ENCODE measurements at regions not wholly inside any gene's neighbourhood (a gene's known extent, or its start where the extent isn't known, plus 50 kb on each side); places are given as distances from the start of the nearest gene placed in this dataset.
"Not testable (repeated sequence)": the region's sequence is repeated elsewhere in the genome, so short reads cannot be mapped to it uniquely, and the experiment has no call there.

GRCh38 chr15:77865701-77866100 lies 211.8 kb downstream of the TBC1D2B start:
- Histone ChIP-seq H3K27me3 (replicated peaks in 1 of 2; ENCODE audit: control insufficient read depth in 2 of 2, extremely low read depth in 1 of 2, insufficient read depth in 2 of 2, low read length in 1 of 2) (peaks cover 0 to 24% of the 10 kb centered on the region in 2 experiments), H3K9me3 (no peaks in the 10 kb centered on the region), H3K4me3 (ENCODE audit: control insufficient read depth in 1 of 2, extremely low read depth in 1 of 2, low read length in 1 of 2) (no peak overlapping the region), H3K36me3 (ENCODE audit: control insufficient read depth in 2 of 2, extremely low read depth in 1 of 2, insufficient read depth in 1 of 2, low read length in 1 of 2) (no peaks in the 10 kb centered on the region), H3K4me1 (ENCODE audit: control insufficient read depth in 1 of 2, extremely low read depth in 1 of 2, insufficient read depth in 2 of 2, low read length in 2 of 2) (peaks cover 0 to 4% of the 10 kb centered on the region in 2 experiments), H3K27ac (ENCODE audit: low read length) (no peak overlapping the region)
- WGBS (ENCODE audit: insufficient coverage) = 70% methylated on average over 2 of the region's 7 CpGs
- POLR2A ChIA-PET = no interaction called here
- H3K36me3 Mint-ChIP-seq = no peaks in the 10 kb centered on the region
- H3K27me3 Mint-ChIP-seq = no peaks in the 10 kb centered on the region
- no peaks in the 10 kb centered on the region for H3K9me3 Mint-ChIP-seq
- no peak overlapping the region for H3K27ac Mint-ChIP-seq
- H3K4me3 Mint-ChIP-seq = no peak overlapping the region
- ATAC-seq (replicated peaks in 1 of 4) = no peak
- CTCF ChIA-PET = no interaction called here
- no peak for DNase-seq
- no peaks in the 10 kb centered on the region for H3K4me1 Mint-ChIP-seq

DNA sequence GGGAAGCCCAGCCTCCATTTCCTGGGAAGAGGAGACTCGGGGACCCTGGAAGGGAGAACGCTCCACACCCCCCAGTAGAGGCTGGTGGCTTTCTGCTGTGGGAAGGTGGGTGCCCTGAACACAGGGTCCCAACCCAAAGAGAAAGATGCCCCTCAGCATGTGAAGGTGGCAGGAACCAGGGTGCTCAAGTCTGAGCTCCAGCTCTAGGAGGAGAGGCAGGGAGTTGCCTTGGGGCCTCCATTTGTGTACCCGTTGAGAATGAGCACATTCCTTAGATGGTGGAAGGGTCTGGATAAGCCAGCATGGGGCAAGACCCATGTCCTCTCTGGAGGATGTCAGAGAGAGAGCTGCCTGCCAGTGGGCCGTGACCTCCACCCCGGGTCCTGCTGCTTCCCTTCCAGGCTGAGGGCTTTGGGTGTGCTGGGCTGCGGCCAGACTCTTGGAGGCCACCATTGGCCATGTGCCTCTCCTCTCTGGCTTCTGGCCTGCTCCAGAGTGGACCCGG lies 212.4 kb downstream of the TBC1D2B start:
- Histone ChIP-seq H3K36me3 (ENCODE audit: control insufficient read depth in 2 of 2, extremely low read depth in 1 of 2, insufficient read depth in 1 of 2, low read length in 1 of 2) (no peaks in the 10 kb centered on the region), H3K9me3 (no peaks in the 10 kb centered on the region), H3K4me3 (ENCODE audit: control insufficient read depth in 1 of 2, extremely low read depth in 1 of 2, low read length in 1 of 2) (no peak overlapping the region), H3K27ac (ENCODE audit: low read length) (no peak overlapping the region), H3K4me1 (ENCODE audit: control insufficient read depth in 1 of 2, extremely low read depth in 1 of 2, insufficient read depth in 2 of 2, low read length in 2 of 2) (no peaks in the 10 kb centered on the region), H3K27me3 (replicated peaks in 1 of 2; ENCODE audit: control insufficient read depth in 2 of 2, extremely low read depth in 1 of 2, insufficient read depth in 2 of 2, low read length in 1 of 2) (peaks cover 0 to 18% of the 10 kb centered on the region in 2 experiments)
- 89% methylated on average over 1 of the region's 7 CpGs for WGBS (ENCODE audit: insufficient coverage)
- Mint-ChIP-seq H3K4me3 (no peak overlapping the region), H3K27me3 (no peaks in the 10 kb centered on the region), H3K27ac (no peak overlapping the region), H3K9me3 (no peaks in the 10 kb centered on the region), H3K4me1 (no peaks in the 10 kb centered on the region), H3K36me3 (no peaks in the 10 kb centered on the region)
- DNase-seq (no peak), ATAC-seq (replicated peaks in 1 of 4) (no peak)
- CTCF ChIA-PET = no interaction called here
- POLR2A ChIA-PET = no interaction called here

DNA sequence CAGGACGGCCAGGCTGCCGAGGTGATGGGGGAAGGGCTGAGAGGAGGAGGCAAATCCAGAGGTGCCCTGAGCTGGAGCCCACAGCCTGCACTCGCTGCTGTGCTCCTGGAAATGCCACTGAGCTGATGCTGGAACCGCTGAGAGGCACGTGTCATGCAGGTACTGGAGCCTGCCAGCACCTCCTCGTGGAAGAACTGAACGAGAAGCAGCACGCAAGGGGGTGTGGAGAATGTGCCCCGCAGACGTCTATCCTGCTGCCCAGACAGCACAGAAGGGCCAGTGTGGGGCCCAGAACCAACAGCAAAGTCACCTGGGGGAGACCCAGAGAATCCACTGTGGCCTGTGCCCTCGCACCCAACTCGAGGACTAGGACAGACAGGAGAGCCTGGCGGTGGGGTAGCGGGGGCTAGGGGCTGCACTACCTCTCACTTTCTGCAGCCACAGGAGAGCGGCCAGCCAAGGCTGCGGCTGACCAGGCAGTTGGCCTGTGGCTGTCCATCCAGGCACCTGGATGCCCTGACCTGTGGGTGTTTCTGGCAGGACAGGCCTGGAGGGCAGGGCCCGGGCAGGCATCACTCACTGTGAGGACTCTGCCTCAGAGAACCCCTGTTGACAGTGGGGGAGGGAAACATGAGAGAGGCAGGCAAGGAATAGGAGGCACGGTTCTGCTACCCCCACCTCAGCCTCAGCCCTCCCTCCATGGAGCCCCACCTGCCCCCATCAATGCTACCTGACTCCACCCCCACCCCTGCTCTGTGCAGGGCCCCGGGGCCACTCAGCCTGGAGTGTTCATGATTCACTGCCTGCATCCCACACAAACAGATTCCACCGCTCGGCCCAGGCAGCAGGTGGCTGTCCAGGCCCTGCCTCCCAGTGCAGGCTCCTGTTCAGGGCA lies 213.1 kb downstream of the TBC1D2B start:
- Mint-ChIP-seq H3K36me3 (no peaks in the 10 kb centered on the region), H3K27me3 (no peaks in the 10 kb centered on the region), H3K27ac (no peak overlapping the region), H3K4me1 (no peaks in the 10 kb centered on the region), H3K4me3 (no peak overlapping the region), H3K9me3 (no peaks in the 10 kb centered on the region)
- ChIA-PET CTCF (no interaction called here), POLR2A (no interaction called here)
- Histone ChIP-seq H3K9me3 (no peaks in the 10 kb centered on the region), H3K36me3 (ENCODE audit: control insufficient read depth in 2 of 2, extremely low read depth in 1 of 2, insufficient read depth in 1 of 2, low read length in 1 of 2) (no peaks in the 10 kb centered on the region), H3K27me3 (replicated peaks in 1 of 2; ENCODE audit: control insufficient read depth in 2 of 2, extremely low read depth in 1 of 2, insufficient read depth in 2 of 2, low read length in 1 of 2) (peaks cover 0 to 17% of the 10 kb centered on the region in 2 experiments), H3K4me1 (ENCODE audit: control insufficient read depth in 1 of 2, extremely low read depth in 1 of 2, insufficient read depth in 2 of 2, low read length in 2 of 2) (no peaks in the 10 kb centered on the region), H3K27ac (ENCODE audit: low read length) (no peak overlapping the region), H3K4me3 (ENCODE audit: control insufficient read depth in 1 of 2, extremely low read depth in 1 of 2, low read length in 1 of 2) (no peak overlapping the region)
- DNase-seq (no peak), ATAC-seq (replicated peaks in 1 of 4) (no peak)
- 67% methylated on average over 19 of the region's 21 CpGs for WGBS (ENCODE audit: insufficient coverage)

DNA sequence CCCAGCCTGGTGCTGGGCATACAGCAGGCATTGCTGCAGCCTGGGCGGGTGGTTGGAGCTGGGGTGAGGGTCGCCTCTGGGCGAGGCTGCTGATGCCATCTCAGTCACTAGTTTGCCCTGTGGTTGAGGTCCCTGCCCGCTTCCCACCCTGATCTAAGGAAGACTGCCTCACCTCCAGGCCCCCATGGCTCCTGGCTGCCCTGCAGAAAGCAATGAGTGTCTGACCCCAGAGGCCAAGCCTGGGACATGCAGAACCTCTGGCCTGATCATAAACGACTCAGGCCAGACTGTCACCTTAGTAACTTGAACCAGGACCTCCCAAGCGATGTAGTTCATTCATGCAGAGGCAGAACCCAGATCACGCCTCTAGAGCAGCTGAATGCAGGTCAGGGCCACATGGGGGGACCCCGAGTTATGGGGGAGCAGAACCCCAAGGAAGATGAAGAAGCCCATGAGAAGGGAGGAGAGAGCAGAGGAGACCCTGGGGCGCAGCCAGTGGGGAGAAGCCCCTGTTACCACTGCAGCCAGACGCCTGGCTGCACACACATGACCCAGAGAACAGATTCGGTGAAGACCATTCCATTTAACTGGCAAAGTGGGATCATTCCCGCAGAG lies 213.9 kb downstream of the TBC1D2B start:
- ATAC-seq (replicated peaks in 1 of 4) = no peak
- H3K36me3 ChIP-seq (ENCODE audit: control insufficient read depth in 2 of 2, extremely low read depth in 1 of 2, insufficient read depth in 1 of 2, low read length in 1 of 2) = no peaks in the 10 kb centered on the region
- no peak overlapping the region for H3K27ac Mint-ChIP-seq
- no peaks in the 10 kb centered on the region for H3K4me1 Mint-ChIP-seq
- no peaks in the 10 kb centered on the region for H3K27me3 Mint-ChIP-seq
- CTCF ChIA-PET = no interaction called here
- WGBS (ENCODE audit: insufficient coverage) = 69% methylated on average over 12 of the region's 12 CpGs
- no peak overlapping the region for H3K4me3 Mint-ChIP-seq
- H3K4me3 ChIP-seq (ENCODE audit: control insufficient read depth in 1 of 2, extremely low read depth in 1 of 2, low read length in 1 of 2) = no peak overlapping the region
- POLR2A ChIA-PET = no interaction called here
- H3K4me1 ChIP-seq (ENCODE audit: control insufficient read depth in 1 of 2, extremely low read depth in 1 of 2, insufficient read depth in 2 of 2, low read length in 2 of 2) = no peaks in the 10 kb centered on the region
- H3K27ac ChIP-seq (ENCODE audit: low read length) = no peak overlapping the region
- no peaks in the 10 kb centered on the region for H3K9me3 Mint-ChIP-seq
- H3K27me3 ChIP-seq (replicated peaks in 1 of 2; ENCODE audit: control insufficient read depth in 2 of 2, extremely low read depth in 1 of 2, insufficient read depth in 2 of 2, low read length in 1 of 2) = peaks cover 0 to 13% of the 10 kb centered on the region in 2 experiments
- no peak for DNase-seq
- H3K36me3 Mint-ChIP-seq = no peaks in the 10 kb centered on the region
- no peaks in the 10 kb centered on the region for H3K9me3 ChIP-seq

DNA sequence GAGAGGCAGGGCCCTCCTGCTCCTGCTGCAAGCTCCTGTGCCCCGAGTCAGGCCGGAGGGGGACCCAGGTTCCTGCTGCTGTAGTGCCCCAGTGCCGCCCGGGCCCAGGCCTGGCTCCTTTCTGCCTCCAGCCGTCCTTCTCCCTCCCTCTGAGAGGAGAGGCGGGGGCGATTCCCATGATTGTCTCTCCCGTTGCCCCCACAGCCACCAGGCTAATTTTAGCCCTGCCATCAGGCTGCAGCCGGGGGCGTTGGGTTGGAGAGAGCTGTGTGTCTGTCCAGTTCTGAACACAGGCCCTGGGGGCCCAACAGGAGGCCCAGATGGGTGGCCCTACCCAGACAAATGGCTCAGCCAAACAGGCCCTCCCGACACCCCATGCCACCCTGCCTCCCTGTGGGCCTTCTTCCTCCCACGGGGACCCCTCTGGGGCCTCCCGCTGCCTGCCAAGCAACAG lies 214.8 kb downstream of the TBC1D2B start:
- ChIA-PET CTCF (no interaction called here), POLR2A (no interaction called here)
- Histone ChIP-seq H3K9me3 (no peaks in the 10 kb centered on the region), H3K4me3 (ENCODE audit: control insufficient read depth in 1 of 2, extremely low read depth in 1 of 2, low read length in 1 of 2) (no peak overlapping the region), H3K27me3 (replicated peaks in 1 of 2; ENCODE audit: control insufficient read depth in 2 of 2, extremely low read depth in 1 of 2, insufficient read depth in 2 of 2, low read length in 1 of 2) (peaks cover 0 to 9% of the 10 kb centered on the region in 2 experiments), H3K4me1 (ENCODE audit: control insufficient read depth in 1 of 2, extremely low read depth in 1 of 2, insufficient read depth in 2 of 2, low read length in 2 of 2) (no peaks in the 10 kb centered on the region), H3K36me3 (ENCODE audit: control insufficient read depth in 2 of 2, extremely low read depth in 1 of 2, insufficient read depth in 1 of 2, low read length in 1 of 2) (no peaks in the 10 kb centered on the region), H3K27ac (ENCODE audit: low read length) (no peak overlapping the region)
- H3K4me1 Mint-ChIP-seq = no peaks in the 10 kb centered on the region
- H3K36me3 Mint-ChIP-seq = no peaks in the 10 kb centered on the region
- DNase-seq (no peak), ATAC-seq (replicated peaks in 1 of 4) (no peak)
- no peak overlapping the region for H3K27ac Mint-ChIP-seq
- 63% methylated on average over 7 of the region's 13 CpGs for WGBS (ENCODE audit: insufficient coverage)
- H3K9me3 Mint-ChIP-seq = no peaks in the 10 kb centered on the region
- no peak overlapping the region for H3K4me3 Mint-ChIP-seq
- no peaks in the 10 kb centered on the region for H3K27me3 Mint-ChIP-seq

- H3K4me1 Mint-ChIP-seq; CTCF ChIA-PET; H3K4me3 ChIP-seq (ENCODE audit: control insufficient read depth in 1 of 2, extremely low read depth in 1 of 2, low read length in 1 of 2); H3K4me3 Mint-ChIP-seq; ATAC-seq (replicated peaks in 1 of 4); H3K27me3 Mint-ChIP-seq; H3K36me3 ChIP-seq (ENCODE audit: control insufficient read depth in 2 of 2, extremely low read depth in 1 of 2, insufficient read depth in 1 of 2, low read length in 1 of 2); DNase-seq; H3K27ac Mint-ChIP-seq; H3K27ac ChIP-seq (ENCODE audit: low read length); POLR2A ChIA-PET; H3K36me3 Mint-ChIP-seq; H3K9me3 Mint-ChIP-seq; H3K9me3 ChIP-seq; H3K4me1 ChIP-seq (ENCODE audit: control insufficient read depth in 1 of 2, extremely low read depth in 1 of 2, insufficient read depth in 2 of 2, low read length in 2 of 2): not testable (repeated sequence)
- peaks cover 0 to 12% of the 10 kb centered on the region in 2 experiments for H3K27me3 ChIP-seq (replicated peaks in 1 of 2; ENCODE audit: control insufficient read depth in 2 of 2, extremely low read depth in 1 of 2, insufficient read depth in 2 of 2, low read length in 1 of 2)
- WGBS (ENCODE audit: insufficient coverage) = 74% methylated on average over 5 of the region's 10 CpGs
Observed at GRCh38 chr15:77861997-77862635, 215.4 kb downstream of the TBC1D2B start.

Data from T-cell (primary cell).